Endothelial cell of umbilical vein (primary cell): ENCODE measurements at regions not wholly inside any gene's neighbourhood (a gene's known extent, or its start where the extent isn't known, plus 50 kb on each side); places are given as distances from the start of the nearest gene placed in this dataset.

Experiments
- BruUV-seq: library from RNA; stranded (reverse); fragments of 400-500 nt; replicated peaks from 2 replicates; lab custom pipeline; 2021; lab: Mats Ljungman, UMichigan
- CTCF ChIA-PET: fragments of 300-600, 350-600 bp; sonication (Branson Sonifier 250); formaldehyde crosslinking; loops from one replicate; lab custom pipeline; 2021; ENCODE audit warnings: antibody characterized with exemption, inconsistent platforms; lab: Charles Lee
- POLR2A ChIA-PET: fragments of 300-600, 350-600 bp; sonication (Branson Sonifier 250); formaldehyde crosslinking; loops from one replicate; lab custom pipeline; 2021; ENCODE audit warnings: antibody characterized with exemption, inconsistent platforms; lab: Charles Lee
- DNase-seq: peaks from one replicate; pipeline ENCODE4 v3.0.0-alpha.2; 2011; ENCODE audit warnings: low read depth, low spot score
- FAIRE-seq: peaks from 2 replicates; lab custom pipeline; 2011; peaks lifted over from hg19 to GRCh38; lab: Jason Lieb, UNC
- H2AFZ ChIP-seq: 2 replicates; pipeline ENCODE4 v1.6.0; 2012; ENCODE audit warnings: low read depth, low read length, control low read depth, inconsistent platforms
- H3K27ac ChIP-seq: 2 replicates; pipeline ENCODE4 v1.5.1; 2011; ENCODE audit warnings: low read depth, mild to moderate bottlenecking, control low read depth, low read length, moderate library complexity; ENCODE audit not compliant: insufficient read depth
- H3K27me3 ChIP-seq, 2 experiments: 2 replicates each; pipeline versions ENCODE4 v1.6.0 to v1.6.1; 2011; ENCODE audit warnings: low read length in 2 of 2, mixed read lengths in 1 of 2; ENCODE audit not compliant: control insufficient read depth in 2 of 2, insufficient read depth in 2 of 2
- H3K36me3 ChIP-seq, 2 experiments: 2 replicates in 1 of 2; 3 replicates in 1 of 2; pipeline ENCODE4 v1.5.1; 2011; ENCODE audit warnings: low read length in 2 of 2, mild to moderate bottlenecking in 1 of 2, moderate library complexity in 1 of 2; ENCODE audit not compliant: control insufficient read depth in 2 of 2, insufficient read depth in 2 of 2; ENCODE audit errors: extremely low read depth in 1 of 2
- H3K4me1 ChIP-seq: 3 replicates; pipeline ENCODE4 v1.5.1; 2011; ENCODE audit warnings: mild to moderate bottlenecking, low read length; ENCODE audit not compliant: control insufficient read depth, insufficient read depth; ENCODE audit errors: extremely low read depth
- H3K4me2 ChIP-seq: 2 replicates; pipeline ENCODE4 v1.6.1; 2011; ENCODE audit warnings: low read length, control low read depth, mixed read lengths; ENCODE audit not compliant: insufficient read depth
- H3K4me3 ChIP-seq, 3 experiments: fragments of 200-600 bp in 1 of 3; sonication (generic), shearing (Covaris generic) in 1 of 3; replicated peaks in 1 of 3; 2 replicates each; pipeline ENCODE4 v1.5.1; 2011 to 2016; ENCODE audit warnings: control low read depth in 3 of 3, low read length in 3 of 3, mild to moderate bottlenecking in 2 of 3, inconsistent platforms in 1 of 3, low read depth in 1 of 3, moderate library complexity in 1 of 3; ENCODE audit not compliant: insufficient read depth in 1 of 3
- H3K79me2 ChIP-seq: 2 replicates; pipeline ENCODE4 v1.6.0; 2012; ENCODE audit warnings: low read length, inconsistent platforms; ENCODE audit not compliant: control insufficient read depth, insufficient read depth
- H3K9ac ChIP-seq: replicated peaks from 2 replicates; pipeline ENCODE3; 2011; ENCODE audit warnings: low read length, control low read depth; ENCODE audit not compliant: insufficient read depth; ENCODE audit errors: extremely low read depth
- H3K9me1 ChIP-seq: replicated peaks from 3 replicates; pipeline ENCODE4 v1.6.0; 2011; ENCODE audit warnings: mild to moderate bottlenecking, low read length; ENCODE audit not compliant: control insufficient read depth, insufficient read depth; ENCODE audit errors: extremely low read depth
- H3K9me3 ChIP-seq: replicated peaks from 2 replicates; pipeline ENCODE4 v1.5.1; 2012; ENCODE audit warnings: low read length, inconsistent platforms; ENCODE audit not compliant: control insufficient read depth, insufficient read depth
- H4K20me1 ChIP-seq: replicated peaks from 2 replicates; pipeline ENCODE3; 2011; ENCODE audit warnings: mild to moderate bottlenecking, low read length; ENCODE audit not compliant: control insufficient read depth, insufficient read depth; ENCODE audit errors: extremely low read depth
- EZH2 ChIP-seq: IDR thresholded peaks from 2 replicates; pipeline ENCODE4 v1.6.1; 2012; ENCODE audit warnings: borderline replicate concordance, low read depth, mild to moderate bottlenecking, moderate library complexity, low read length, inconsistent platforms; ENCODE audit not compliant: severe bottlenecking
- FOS ChIP-seq: IDR thresholded peaks from 2 replicates; pipeline ENCODE4 v1.6.1; 2011; ENCODE audit warnings: mild to moderate bottlenecking, low read length, moderate library complexity, borderline replicate concordance; ENCODE audit not compliant: insufficient read depth
- GATA2 ChIP-seq: IDR thresholded peaks from 2 replicates; pipeline ENCODE4 v1.7.0; 2011; ENCODE audit warnings: low read depth, mild to moderate bottlenecking, moderate library complexity, mixed read lengths, low read length; ENCODE audit not compliant: insufficient read length, insufficient read depth
- JUN ChIP-seq: IDR thresholded peaks from 2 replicates; pipeline ENCODE4 v1.6.1; 2011; ENCODE audit warnings: borderline replicate concordance, low read depth; ENCODE audit not compliant: insufficient read length, insufficient read depth
- MYC ChIP-seq: IDR thresholded peaks from one replicate; pipeline ENCODE4 v1.6.1; 2011; ENCODE audit warnings: mild to moderate bottlenecking, low read depth, low read length
- POLR2A ChIP-seq: IDR thresholded peaks from 2 replicates; pipeline ENCODE4 v1.6.1; 2012; ENCODE audit warnings: low read depth, mild to moderate bottlenecking, control low read depth, low read length
- POLR2AphosphoS5 ChIP-seq: IDR thresholded peaks from 2 replicates; pipeline ENCODE4 v1.6.1; 2012; ENCODE audit warnings: low read depth, mild to moderate bottlenecking, control low read depth, low read length, moderate library complexity; ENCODE audit not compliant: insufficient read depth
- dilution Hi-C: fragments of 300-500 bp; cut with MboI; formaldehyde crosslinking; loops from one replicate; pipeline ENCODE4 v1.15.0; 2019; ENCODE audit warnings: low sequenced_read_pairs; ENCODE audit not compliant: extremely low pct_ligation_motif_present
- intact Hi-C: fragments of 100-400 bp; cut with micrococcal nuclease; formaldehyde crosslinking; loops from one replicate; pipeline ENCODE4 v1.10.0; 2022
- TF ChIP-seq, protein P1 (sequence below), 2 donors: IDR thresholded peaks; 1 replicate in 1 of 2; 2 replicates in 1 of 2; pipeline ENCODE4 v1.5.1; 2011; ENCODE audit warnings: low read length in 2 of 2, mild to moderate bottlenecking in 2 of 2, moderate library complexity in 2 of 2, control low read depth in 1 of 2, inconsistent platforms in 1 of 2, low read depth in 1 of 2; ENCODE audit not compliant: insufficient read depth in 1 of 2; ENCODE audit errors: extremely low read depth in 1 of 2
- TF ChIP-seq, protein P2 (sequence below): IDR thresholded peaks from 2 replicates; pipeline ENCODE4 v1.6.1; 2011; ENCODE audit not compliant: insufficient read depth, insufficient read length

DNA sequence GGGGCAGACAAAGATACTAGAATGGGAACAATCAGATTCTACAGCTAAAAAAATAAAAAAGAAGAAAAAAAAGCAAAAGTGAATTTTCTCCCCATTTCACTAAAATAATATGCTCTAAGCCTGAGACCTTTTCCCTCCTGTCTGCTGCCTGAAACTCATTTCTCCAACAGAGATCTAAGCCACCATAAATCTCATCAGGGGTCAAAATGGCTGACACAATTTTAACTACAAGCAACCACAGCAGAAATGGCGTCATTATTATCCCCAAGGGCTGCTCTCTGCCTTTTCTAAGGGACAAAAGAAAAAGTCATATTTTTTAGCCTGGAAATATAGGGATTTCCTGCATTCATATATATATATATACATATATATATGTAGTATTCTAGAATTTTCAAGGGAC, 183.7 kb upstream of the CAMK1G start:
- Histone ChIP-seq H3K79me2 (no peaks in the 10 kb centered on the region), H2AFZ (no peak overlapping the region), H3K4me2 (no peak overlapping the region), H3K9ac (no peak overlapping the region), H3K9me1 (no peaks in the 10 kb centered on the region), H3K4me3 (no peak overlapping the region), H3K4me1 (no peaks in the 10 kb centered on the region), H4K20me1 (no peaks in the 10 kb centered on the region), H3K9me3 (no peaks in the 10 kb centered on the region), H3K27me3 (no peaks in the 10 kb centered on the region), H3K36me3 (no peaks in the 10 kb centered on the region), H3K27ac (no peak overlapping the region)
- no TSS peak for BruUV-seq
- FAIRE-seq = no peak
- no peak for DNase-seq
- dilution Hi-C loops (no loop called here), intact Hi-C loops (no loop called here)
- ChIA-PET POLR2A (no interaction called here), CTCF (no interaction called here)
- no peak for TF ChIP-seq MYC
- TF ChIP-seq, protein P1, sequence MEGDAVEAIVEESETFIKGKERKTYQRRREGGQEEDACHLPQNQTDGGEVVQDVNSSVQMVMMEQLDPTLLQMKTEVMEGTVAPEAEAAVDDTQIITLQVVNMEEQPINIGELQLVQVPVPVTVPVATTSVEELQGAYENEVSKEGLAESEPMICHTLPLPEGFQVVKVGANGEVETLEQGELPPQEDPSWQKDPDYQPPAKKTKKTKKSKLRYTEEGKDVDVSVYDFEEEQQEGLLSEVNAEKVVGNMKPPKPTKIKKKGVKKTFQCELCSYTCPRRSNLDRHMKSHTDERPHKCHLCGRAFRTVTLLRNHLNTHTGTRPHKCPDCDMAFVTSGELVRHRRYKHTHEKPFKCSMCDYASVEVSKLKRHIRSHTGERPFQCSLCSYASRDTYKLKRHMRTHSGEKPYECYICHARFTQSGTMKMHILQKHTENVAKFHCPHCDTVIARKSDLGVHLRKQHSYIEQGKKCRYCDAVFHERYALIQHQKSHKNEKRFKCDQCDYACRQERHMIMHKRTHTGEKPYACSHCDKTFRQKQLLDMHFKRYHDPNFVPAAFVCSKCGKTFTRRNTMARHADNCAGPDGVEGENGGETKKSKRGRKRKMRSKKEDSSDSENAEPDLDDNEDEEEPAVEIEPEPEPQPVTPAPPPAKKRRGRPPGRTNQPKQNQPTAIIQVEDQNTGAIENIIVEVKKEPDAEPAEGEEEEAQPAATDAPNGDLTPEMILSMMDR (IDR thresholded peaks at IDR 0.05; ENCODE audit: extremely low read depth in 1 of 2, insufficient read depth in 1 of 2, low read depth in 1 of 2, low read length in 2 of 2) = no peak
- TF ChIP-seq POLR2A = no peak
- no peak for TF ChIP-seq GATA2
- TF ChIP-seq EZH2 = no peak
- no peak for TF ChIP-seq POLR2AphosphoS5
- TF ChIP-seq FOS = no peak
- no peak for TF ChIP-seq JUN
- TF ChIP-seq, protein P2, sequence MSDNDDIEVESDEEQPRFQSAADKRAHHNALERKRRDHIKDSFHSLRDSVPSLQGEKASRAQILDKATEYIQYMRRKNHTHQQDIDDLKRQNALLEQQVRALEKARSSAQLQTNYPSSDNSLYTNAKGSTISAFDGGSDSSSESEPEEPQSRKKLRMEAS = no peak
